Naive thymus-derived CD4-positive, alpha-beta T cell (primary cell): ENCODE measurements at regions not wholly inside any gene's neighbourhood (a gene's known extent, or its start where the extent isn't known, plus 50 kb on each side); places are given as distances from the start of the nearest gene placed in this dataset.
"Not testable (repeated sequence)": the region's sequence is repeated elsewhere in the genome, so short reads cannot be mapped to it uniquely, and the experiment has no call there.

ENCODE experiments used
- ATAC-seq: fragments of 150-1000 bp; cut with Tn5 transposase; 2 replicates; pipeline ENCODE4 v1.10.0; 2021; ENCODE audit warnings: mild to moderate bottlenecking, moderate library complexity
- CTCF ChIA-PET: fragments of 350-600 bp; sonication (Branson Sonifier 250); formaldehyde crosslinking; loops from one replicate; lab custom pipeline; 2021; ENCODE audit warnings: antibody characterized with exemption; lab: Charles Lee
- POLR2A ChIA-PET: fragments of 350-600 bp; sonication (Branson Sonifier 250); formaldehyde crosslinking; loops from one replicate; lab custom pipeline; 2021; ENCODE audit warnings: antibody characterized with exemption, inconsistent platforms; lab: Charles Lee
- DNase-seq, 9 donors: peaks; one replicate each; pipeline versions ENCODE4 v3.0.0 to v3.0.0-alpha.2; 2020 to 2022; ENCODE audit warnings: mixed read lengths in 1 of 9
- H3K27ac ChIP-seq: one replicate; pipeline ENCODE4 v1.7.0; 2013; ENCODE audit warnings: mild to moderate bottlenecking, low read depth, low read length, moderate library complexity
- H3K27me3 ChIP-seq, 2 donors: one replicate each; pipeline ENCODE4 v1.7.0; 2013; ENCODE audit warnings: low read length in 2 of 2, mild to moderate bottlenecking in 2 of 2, moderate library complexity in 2 of 2; ENCODE audit not compliant: control insufficient read depth in 2 of 2, insufficient read depth in 2 of 2
- H3K36me3 ChIP-seq, 3 experiments: 1 replicate in 2 of 3; 2 replicates in 1 of 3; pipeline ENCODE4 v1.7.0; 2013; ENCODE audit warnings: low read length in 3 of 3, mild to moderate bottlenecking in 3 of 3, moderate library complexity in 1 of 3; ENCODE audit not compliant: insufficient read depth in 3 of 3, control insufficient read depth in 2 of 3
- H3K4me1 ChIP-seq, 2 donors: one replicate each; pipeline ENCODE4 v1.7.0; 2013; ENCODE audit warnings: low read length in 2 of 2, mild to moderate bottlenecking in 2 of 2, moderate library complexity in 1 of 2; ENCODE audit not compliant: control insufficient read depth in 2 of 2, insufficient read depth in 2 of 2
- H3K4me3 ChIP-seq: 2 replicates; pipeline ENCODE4 v1.7.0; 2013; ENCODE audit warnings: mild to moderate bottlenecking, low read length
- H3K9me3 ChIP-seq, 3 experiments: 1 replicate in 2 of 3; 2 replicates in 1 of 3; pipeline ENCODE4 v1.7.0; 2013; ENCODE audit warnings: low read length in 3 of 3; ENCODE audit not compliant: control insufficient read depth in 2 of 3
- H3K27ac Mint-ChIP-seq, 9 donors: one replicate each; pipeline ENCODE4 v1.8.0; 2020 to 2022; ENCODE audit warnings: mixed read lengths in 9 of 9, mild to moderate bottlenecking in 8 of 9, moderate library complexity in 5 of 9, inconsistent platforms in 2 of 9
- H3K27me3 Mint-ChIP-seq, 5 donors: one replicate each; pipeline ENCODE4 v1.8.0; 2021 to 2022; ENCODE audit warnings: mixed read lengths in 5 of 5, mild to moderate bottlenecking in 1 of 5
- H3K36me3 Mint-ChIP-seq, 5 donors: one replicate each; pipeline ENCODE4 v1.8.0; 2020 to 2022; ENCODE audit warnings: mixed read lengths in 5 of 5, mild to moderate bottlenecking in 3 of 5, inconsistent platforms in 1 of 5
- H3K4me1 Mint-ChIP-seq, 7 donors: one replicate each; pipeline ENCODE4 v1.8.0; 2020 to 2022; ENCODE audit warnings: mixed read lengths in 7 of 7, mild to moderate bottlenecking in 3 of 7, inconsistent platforms in 1 of 7
- H3K4me3 Mint-ChIP-seq, 10 donors: one replicate each; pipeline ENCODE4 v1.8.0; 2020 to 2022; ENCODE audit warnings: mild to moderate bottlenecking in 10 of 10, mixed read lengths in 10 of 10, moderate library complexity in 6 of 10, inconsistent platforms in 2 of 10
- H3K9me3 Mint-ChIP-seq, 11 donors: one replicate each; pipeline ENCODE4 v1.8.0; 2020 to 2022; ENCODE audit warnings: mixed read lengths in 11 of 11, mild to moderate bottlenecking in 4 of 11, inconsistent platforms in 1 of 11, moderate library complexity in 1 of 11
- intact Hi-C, 2 donors: fragments of 100-400 bp; cut with micrococcal nuclease; formaldehyde crosslinking; loops; one replicate each; pipeline ENCODE4 v1.15.1; 2023

GRCh38 chr2:101587251-101587650, 110.3 kb upstream of the MAP4K4 start:
- Mint-ChIP-seq H3K27me3 (peaks cover 0 to 16% (median 0%) of the 10 kb centered on the region in 5 donors), H3K27ac (peak overlapping the region in 1 of 9 donors; percentile 34), H3K36me3 (peaks cover 0 to 18% (median 11%) of the 10 kb centered on the region in 5 donors), H3K4me3 (no peak overlapping the region), H3K9me3 (peaks cover 0 to 28% (median 11%) of the 10 kb centered on the region in 11 donors), H3K4me1 (peaks cover 0 to 4% (median 0%) of the 10 kb centered on the region in 7 donors)
- DNase-seq (no peak), ATAC-seq (no peak)
- no peak overlapping the region for H3K27ac ChIP-seq
- H3K27me3 ChIP-seq, result no peaks in the 10 kb centered on the region
- intact Hi-C loops, result no loop called here
- no peaks in the 10 kb centered on the region for H3K9me3 ChIP-seq
- CTCF ChIA-PET, result no interaction called here
- POLR2A ChIA-PET, result no interaction called here
- no peaks in the 10 kb centered on the region for H3K36me3 ChIP-seq
- no peak overlapping the region for H3K4me3 ChIP-seq
- H3K4me1 ChIP-seq, result no peaks in the 10 kb centered on the region

DNA sequence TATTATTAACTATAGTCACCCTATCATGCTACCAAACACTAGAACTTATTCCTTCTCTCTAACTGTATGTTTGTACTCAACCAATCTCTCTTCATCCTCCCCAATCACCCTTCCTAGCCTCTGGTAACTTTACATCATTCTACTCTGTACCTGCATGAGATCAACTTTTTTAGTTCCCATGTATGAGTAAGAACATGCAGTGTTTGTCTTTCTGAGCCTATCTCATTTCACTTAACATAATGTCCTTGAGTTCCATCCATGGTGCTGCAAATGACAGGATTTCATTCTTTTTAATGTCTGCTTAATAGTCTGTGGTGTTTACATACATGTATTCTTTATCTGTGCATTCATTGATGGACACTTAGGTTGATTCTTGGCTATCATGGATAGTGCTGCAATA, 108.9 kb upstream of the RFX8 start:
- intact Hi-C loops, result no loop called here
- no peaks in the 10 kb centered on the region for H3K9me3 ChIP-seq
- H3K36me3 ChIP-seq, result no peaks in the 10 kb centered on the region
- CTCF ChIA-PET, result no interaction called here
- peaks cover 0 to 30% (median 13%) of the 10 kb centered on the region in 11 donors for H3K9me3 Mint-ChIP-seq
- H3K27me3 ChIP-seq, result no peaks in the 10 kb centered on the region
- H3K27ac ChIP-seq, result no peak overlapping the region
- H3K4me1 Mint-ChIP-seq, result peaks cover 0 to 18% (median 7%) of the 10 kb centered on the region in 7 donors
- ATAC-seq (no peak), DNase-seq (no peak)
- no peaks in the 10 kb centered on the region for H3K4me1 ChIP-seq
- H3K27me3 Mint-ChIP-seq, result peaks cover 0 to 14% (median 0%) of the 10 kb centered on the region in 5 donors
- H3K4me3 ChIP-seq, result no peak overlapping the region
- H3K36me3 Mint-ChIP-seq, result peaks cover 0 to 18% (median 12%) of the 10 kb centered on the region in 5 donors
- POLR2A ChIA-PET, result no interaction called here
- no peak overlapping the region for H3K4me3 Mint-ChIP-seq
- H3K27ac Mint-ChIP-seq, result peak overlapping the region in 1 of 9 donors; percentile 6

DNA sequence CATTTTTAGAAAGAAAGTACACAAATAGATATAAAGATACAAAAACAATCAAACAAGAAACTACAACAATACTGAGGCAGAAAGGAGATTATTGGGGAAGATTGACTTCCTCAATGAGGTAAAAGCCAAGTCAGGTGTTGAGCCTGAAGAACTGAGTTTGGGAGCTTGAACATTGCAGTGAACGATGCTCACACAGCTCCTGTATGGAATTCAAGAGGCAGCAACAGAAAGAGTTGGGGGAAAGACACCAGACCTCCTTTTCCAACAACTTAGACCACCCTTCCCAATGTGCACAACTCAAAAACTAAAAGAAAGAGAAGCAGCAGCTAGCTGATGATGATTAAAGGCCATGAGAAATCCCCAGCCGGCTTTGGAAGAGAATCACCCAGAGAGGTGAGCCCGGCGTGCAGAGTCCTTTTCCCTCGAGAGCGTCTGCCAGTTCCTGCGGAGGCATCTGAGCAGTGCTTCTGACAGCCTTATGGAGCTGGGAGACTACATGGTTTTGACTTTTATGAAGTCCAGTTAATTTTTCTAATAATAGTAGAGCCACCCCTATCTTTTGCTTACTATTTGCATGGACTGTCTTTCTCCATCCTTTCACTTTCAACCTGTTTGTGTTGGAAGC, 106.9 kb upstream of the RFX8 start:
- CTCF ChIA-PET, result no interaction called here
- POLR2A ChIA-PET, result no interaction called here
- ATAC-seq, result no peak
- H3K4me1 Mint-ChIP-seq, result peaks cover 9 to 35% (median 23%) of the 10 kb centered on the region in 7 donors
- no peaks in the 10 kb centered on the region for H3K9me3 ChIP-seq
- peaks cover 0 to 14% (median 8%) of the 10 kb centered on the region in 5 donors for H3K36me3 Mint-ChIP-seq
- H3K27ac Mint-ChIP-seq, result peak overlapping the region in 2 of 9 donors; percentile 32 to 49
- peaks cover 0 to 12% (median 0%) of the 10 kb centered on the region in 5 donors for H3K27me3 Mint-ChIP-seq
- H3K4me1 ChIP-seq, result no peaks in the 10 kb centered on the region
- no peak for DNase-seq
- H3K27me3 ChIP-seq, result no peaks in the 10 kb centered on the region
- no peaks in the 10 kb centered on the region for H3K36me3 ChIP-seq
- no peak overlapping the region for H3K4me3 ChIP-seq
- no peak overlapping the region for H3K4me3 Mint-ChIP-seq
- peaks cover 0 to 24% (median 9%) of the 10 kb centered on the region in 11 donors for H3K9me3 Mint-ChIP-seq
- intact Hi-C loops, result no loop called here
- H3K27ac ChIP-seq, result no peak overlapping the region

DNA sequence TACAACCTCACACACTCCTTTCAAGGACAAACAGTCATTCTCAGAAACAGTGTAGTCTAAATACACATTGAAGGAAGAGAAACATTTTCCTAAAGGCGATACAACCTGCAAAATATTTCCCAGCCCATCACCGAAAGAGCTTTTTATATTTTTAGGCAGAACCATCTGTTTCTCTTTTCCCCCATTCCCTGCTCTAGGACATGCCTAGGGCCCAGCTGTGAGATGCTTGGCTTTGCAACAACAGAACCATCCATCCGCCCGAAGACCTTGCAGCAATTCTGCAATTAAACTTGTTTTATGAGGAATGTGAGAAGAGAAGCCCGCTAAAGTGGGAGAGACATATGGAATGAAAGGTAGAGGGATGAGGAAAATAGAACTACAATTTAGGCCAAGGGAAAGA, 105.6 kb upstream of the RFX8 start:
- ChIA-PET CTCF (no interaction called here), POLR2A (no interaction called here)
- peaks cover 0 to 24% (median 9%) of the 10 kb centered on the region in 11 donors for H3K9me3 Mint-ChIP-seq
- no peaks in the 10 kb centered on the region for H3K27me3 ChIP-seq
- DNase-seq (no peak), ATAC-seq (no peak)
- H3K27ac Mint-ChIP-seq, result peak overlapping the region in 1 of 9 donors; percentile 13
- H3K4me1 ChIP-seq, result no peaks in the 10 kb centered on the region
- H3K27ac ChIP-seq, result no peak overlapping the region
- peaks cover 14 to 45% (median 32%) of the 10 kb centered on the region in 7 donors for H3K4me1 Mint-ChIP-seq
- H3K36me3 ChIP-seq, result no peaks in the 10 kb centered on the region
- H3K27me3 Mint-ChIP-seq, result peaks cover 0 to 7% (median 0%) of the 10 kb centered on the region in 5 donors
- peaks cover 0 to 10% (median 8%) of the 10 kb centered on the region in 5 donors for H3K36me3 Mint-ChIP-seq
- H3K4me3 Mint-ChIP-seq, result no peak overlapping the region
- intact Hi-C loops, result no loop called here
- H3K4me3 ChIP-seq, result no peak overlapping the region
- no peaks in the 10 kb centered on the region for H3K9me3 ChIP-seq

DNA sequence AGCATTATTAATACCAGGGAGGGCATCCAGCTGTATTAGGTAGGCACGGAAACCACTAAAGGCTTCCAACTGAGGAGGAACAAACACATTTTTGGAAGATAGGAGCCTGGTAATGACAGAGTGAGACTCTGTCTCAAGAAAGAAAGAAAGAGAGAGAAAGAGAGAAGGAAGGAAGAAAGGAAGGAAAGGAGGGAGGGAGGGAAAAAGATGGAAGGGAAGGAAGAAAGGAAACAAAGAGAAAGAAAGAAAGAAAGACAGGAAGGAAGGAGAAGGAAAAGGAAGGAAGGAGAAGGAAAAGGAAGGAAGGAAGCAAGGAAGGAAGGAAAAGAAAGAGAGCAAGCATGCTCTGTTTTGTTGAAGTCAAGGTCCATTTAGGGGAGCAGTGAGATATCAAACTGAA, 103.8 kb upstream of the RFX8 start:
- intact Hi-C loops, result loop anchor here in 1 of 2 donors (10.0 kb wide), 1 partner anchor 254 kb away; no protein-coding TSS in a partner anchor
- CTCF ChIA-PET, result no interaction called here
- H3K4me3 Mint-ChIP-seq, result no peak overlapping the region
- Histone ChIP-seq H3K27ac (no peak overlapping the region), H3K4me3 (no peak overlapping the region), H3K9me3 (no peaks in the 10 kb centered on the region), H3K36me3 (no peaks in the 10 kb centered on the region), H3K4me1 (no peaks in the 10 kb centered on the region), H3K27me3 (no peaks in the 10 kb centered on the region)
- H3K27ac Mint-ChIP-seq, result peak overlapping the region in 2 of 9 donors; percentile 44 to 60
- DNase-seq, result no peak
- peaks cover 0 to 21% (median 5%) of the 10 kb centered on the region in 11 donors for H3K9me3 Mint-ChIP-seq
- H3K27me3 Mint-ChIP-seq, result peaks cover 0 to 2% (median 0%) of the 10 kb centered on the region in 5 donors
- POLR2A ChIA-PET, result interaction anchor here (0.5 kb wide), 1 partner anchor 126 kb away, joined by 3 read pairs; no protein-coding TSS in a partner anchor
- peaks cover 17 to 55% (median 38%) of the 10 kb centered on the region in 7 donors for H3K4me1 Mint-ChIP-seq
- ATAC-seq, result no peak
- H3K36me3 Mint-ChIP-seq, result peaks cover 0 to 8% (median 5%) of the 10 kb centered on the region in 5 donors

- H3K27me3 Mint-ChIP-seq, H3K27ac ChIP-seq, H3K4me3 ChIP-seq, H3K36me3 Mint-ChIP-seq, CTCF ChIA-PET, H3K4me1 ChIP-seq, H3K27me3 ChIP-seq, H3K36me3 ChIP-seq, H3K9me3 ChIP-seq, H3K4me3 Mint-ChIP-seq, DNase-seq, ATAC-seq: not testable (repeated sequence)
- POLR2A ChIA-PET, result interaction anchor here (0.5 to 0.6 kb wide), 2 partner anchors 13 to 126 kb away, joined by 3 read pairs; no protein-coding TSS in a partner anchor
- H3K27ac Mint-ChIP-seq, result peak overlapping the region in 3 of 9 donors; percentile 5 to 56 (median 44)
- H3K4me1 Mint-ChIP-seq, result peaks cover 17 to 58% (median 38%) of the 10 kb centered on the region in 7 donors
- peaks cover 0 to 19% (median 4%) of the 10 kb centered on the region in 11 donors for H3K9me3 Mint-ChIP-seq
- intact Hi-C loops, result loop anchor here in 1 of 2 donors (10.0 kb wide), 1 partner anchor 253 kb away; no protein-coding TSS in a partner anchor
Observed at GRCh38 chr2:101578135-101578534, 103.2 kb upstream of the RFX8 start.
